Immature natural killer cell (primary cell): ENCODE measurements at regions not wholly inside any gene's neighbourhood (a gene's known extent, or its start where the extent isn't known, plus 50 kb on each side); places are given as distances from the start of the nearest gene placed in this dataset.
"Not testable (repeated sequence)": the region's sequence is repeated elsewhere in the genome, so short reads cannot be mapped to it uniquely, and the experiment has no call there.

Experiments used
- DNase-seq, 3 donors: peaks; one replicate each; pipeline ENCODE4 v3.0.0; 2022; ENCODE audit warnings: mixed read lengths in 1 of 3
- H3K27ac Mint-ChIP-seq, 6 donors: one replicate each; pipeline ENCODE4 v1.8.0; 2020; ENCODE audit warnings: mixed read lengths in 6 of 6, mild to moderate bottlenecking in 5 of 6, inconsistent platforms in 4 of 6, moderate library complexity in 3 of 6
- H3K27me3 Mint-ChIP-seq, 3 donors: one replicate each; pipeline ENCODE4 v1.8.0; 2020 to 2021; ENCODE audit warnings: low read depth in 3 of 3, mild to moderate bottlenecking in 3 of 3, mixed read lengths in 3 of 3, moderate library complexity in 3 of 3, inconsistent platforms in 1 of 3
- H3K36me3 Mint-ChIP-seq, 3 donors: one replicate each; pipeline ENCODE4 v1.8.0; 2020; ENCODE audit warnings: mixed read lengths in 3 of 3, inconsistent platforms in 2 of 3, mild to moderate bottlenecking in 2 of 3
- H3K4me1 Mint-ChIP-seq, 2 donors: one replicate each; pipeline ENCODE4 v1.8.0; 2020; ENCODE audit warnings: inconsistent platforms in 2 of 2, mild to moderate bottlenecking in 2 of 2, mixed read lengths in 2 of 2, moderate library complexity in 1 of 2
- H3K4me3 Mint-ChIP-seq, 5 donors: one replicate each; pipeline ENCODE4 v1.8.0; 2020; ENCODE audit warnings: mild to moderate bottlenecking in 5 of 5, mixed read lengths in 5 of 5, inconsistent platforms in 3 of 5, moderate library complexity in 3 of 5
- H3K9me3 Mint-ChIP-seq, 6 donors: one replicate each; pipeline ENCODE4 v1.8.0; 2020; ENCODE audit warnings: mild to moderate bottlenecking in 6 of 6, mixed read lengths in 6 of 6, inconsistent platforms in 4 of 6, moderate library complexity in 3 of 6

DNA sequence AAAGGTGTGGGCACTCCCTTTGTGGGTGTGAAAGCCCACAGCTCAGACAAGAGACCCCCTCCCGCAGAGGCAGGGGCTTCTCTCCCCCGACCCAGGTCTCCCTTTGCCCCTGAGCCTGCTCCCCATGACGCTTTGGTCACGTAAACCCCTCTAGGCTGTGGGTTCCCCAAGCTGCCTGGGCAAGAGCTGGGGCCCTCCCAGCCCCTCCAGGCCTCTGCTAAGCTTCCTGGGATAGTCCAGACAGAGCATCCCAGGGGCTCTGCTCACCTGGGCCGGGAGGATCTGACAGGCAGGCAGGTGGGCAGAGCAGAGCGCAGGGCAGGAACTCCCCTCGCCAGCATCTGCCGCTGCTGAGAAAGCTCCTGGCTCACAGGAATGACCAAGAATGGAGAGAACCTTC, 177.3 kb downstream of the BANP start:
- DNase-seq, result no peak
- Mint-ChIP-seq H3K4me1 (no peaks in the 10 kb centered on the region), H3K9me3 (no peaks in the 10 kb centered on the region), H3K36me3 (no peaks in the 10 kb centered on the region), H3K4me3 (no peak overlapping the region), H3K27me3 (peaks cover 0 to 5% (median 3%) of the 10 kb centered on the region in 3 donors), H3K27ac (no peak overlapping the region)

DNA sequence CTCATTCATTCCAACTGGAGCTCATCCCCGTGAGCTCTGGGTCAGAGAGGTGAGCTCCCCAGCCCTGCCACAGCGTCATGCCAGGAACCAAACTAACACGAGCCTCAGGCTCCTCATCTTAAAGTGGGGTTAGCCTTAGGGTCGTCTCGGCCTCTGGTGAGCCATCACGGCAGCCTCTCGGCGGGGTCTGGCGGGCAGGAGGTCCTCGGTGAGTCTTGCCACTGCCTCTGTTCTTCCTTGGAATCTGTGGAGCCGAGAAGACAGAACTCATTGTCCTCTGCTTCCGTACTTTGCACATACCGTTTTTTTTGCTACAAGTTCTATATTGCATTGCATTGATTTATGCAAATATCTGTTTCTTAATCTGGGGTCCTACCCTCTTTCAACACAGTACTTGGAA, 177.9 kb downstream of the BANP start:
- not testable (repeated sequence) for H3K36me3 Mint-ChIP-seq, H3K4me1 Mint-ChIP-seq, H3K27ac Mint-ChIP-seq, H3K27me3 Mint-ChIP-seq, DNase-seq, H3K9me3 Mint-ChIP-seq, H3K4me3 Mint-ChIP-seq

DNA sequence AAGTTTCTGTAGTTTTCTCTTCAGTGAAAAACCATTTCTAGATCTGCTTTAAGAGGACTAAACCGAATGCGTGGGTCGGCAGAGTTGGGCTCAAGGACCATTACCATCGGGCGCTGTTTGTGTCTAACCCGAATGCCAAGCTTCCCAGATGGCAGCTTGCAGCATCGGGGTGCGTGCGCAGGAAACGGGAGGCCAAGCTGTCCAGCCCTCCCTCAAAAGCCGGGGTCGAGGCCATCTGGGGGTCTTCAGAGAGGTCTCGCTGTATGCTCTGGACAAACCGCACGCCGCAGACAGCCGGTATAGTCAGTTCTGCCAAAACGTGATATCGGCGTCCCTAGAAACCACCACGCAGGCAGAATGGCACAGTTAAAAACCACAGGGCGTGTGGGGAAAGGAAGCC, 178.8 kb downstream of the BANP start:
- H3K4me1 Mint-ChIP-seq, result no peaks in the 10 kb centered on the region
- H3K36me3 Mint-ChIP-seq, result no peaks in the 10 kb centered on the region
- DNase-seq, result no peak
- no peaks in the 10 kb centered on the region for H3K9me3 Mint-ChIP-seq
- peaks cover 2 to 5% (median 3%) of the 10 kb centered on the region in 3 donors for H3K27me3 Mint-ChIP-seq
- no peak overlapping the region for H3K27ac Mint-ChIP-seq
- H3K4me3 Mint-ChIP-seq, result no peak overlapping the region

DNA sequence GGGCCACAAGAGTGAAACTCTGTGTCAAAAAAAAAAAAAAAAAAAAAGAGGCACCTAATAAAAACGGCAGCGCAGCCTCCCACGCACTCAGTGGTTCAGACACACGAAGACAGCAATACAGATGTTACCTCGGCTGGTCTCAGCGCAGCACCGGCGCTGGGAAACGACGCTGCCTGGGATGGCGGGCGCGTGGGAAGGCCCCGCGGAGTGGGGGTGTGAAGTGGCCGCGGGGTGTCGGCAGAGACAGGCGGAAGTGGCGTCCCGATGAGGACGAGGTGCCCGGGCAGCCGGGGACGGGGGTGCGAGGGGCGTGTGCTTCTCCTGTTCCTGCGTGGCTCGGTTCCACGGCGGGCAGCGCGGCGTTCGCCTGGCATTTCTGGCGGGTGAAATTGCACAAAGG, 179.4 kb downstream of the BANP start:
- H3K4me3 Mint-ChIP-seq, result no peak overlapping the region
- H3K27me3 Mint-ChIP-seq, result peaks cover 2 to 5% (median 3%) of the 10 kb centered on the region in 3 donors
- H3K27ac Mint-ChIP-seq, result no peak overlapping the region
- H3K9me3 Mint-ChIP-seq, result no peaks in the 10 kb centered on the region
- H3K4me1 Mint-ChIP-seq, result no peaks in the 10 kb centered on the region
- H3K36me3 Mint-ChIP-seq, result no peaks in the 10 kb centered on the region
- DNase-seq, result no peak

DNA sequence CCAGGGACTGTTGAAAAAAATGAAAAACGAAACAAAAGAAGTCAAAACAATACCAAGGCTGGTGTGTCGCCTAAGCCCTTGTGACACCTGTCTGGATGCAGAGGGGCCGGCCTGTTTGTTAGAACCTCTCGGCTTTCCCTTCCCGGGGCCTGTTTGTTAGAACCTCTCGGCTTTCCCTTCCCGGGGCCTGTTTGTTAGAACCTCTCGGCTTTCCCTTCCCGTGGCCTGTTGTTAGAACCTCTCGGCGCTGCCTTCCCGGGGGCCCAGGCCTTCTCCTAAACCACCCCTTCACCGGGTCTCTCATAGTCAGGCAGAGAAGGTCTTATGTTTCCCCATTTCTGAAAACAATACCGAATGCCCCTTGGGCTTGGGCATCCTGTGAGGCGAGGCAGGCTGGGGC, 180.0 kb downstream of the BANP start:
- no peak for DNase-seq
- Mint-ChIP-seq H3K4me1 (no peaks in the 10 kb centered on the region), H3K27me3 (peaks cover 2 to 5% (median 3%) of the 10 kb centered on the region in 3 donors), H3K36me3 (no peaks in the 10 kb centered on the region), H3K4me3 (no peak overlapping the region), H3K9me3 (no peaks in the 10 kb centered on the region), H3K27ac (no peak overlapping the region)

DNA sequence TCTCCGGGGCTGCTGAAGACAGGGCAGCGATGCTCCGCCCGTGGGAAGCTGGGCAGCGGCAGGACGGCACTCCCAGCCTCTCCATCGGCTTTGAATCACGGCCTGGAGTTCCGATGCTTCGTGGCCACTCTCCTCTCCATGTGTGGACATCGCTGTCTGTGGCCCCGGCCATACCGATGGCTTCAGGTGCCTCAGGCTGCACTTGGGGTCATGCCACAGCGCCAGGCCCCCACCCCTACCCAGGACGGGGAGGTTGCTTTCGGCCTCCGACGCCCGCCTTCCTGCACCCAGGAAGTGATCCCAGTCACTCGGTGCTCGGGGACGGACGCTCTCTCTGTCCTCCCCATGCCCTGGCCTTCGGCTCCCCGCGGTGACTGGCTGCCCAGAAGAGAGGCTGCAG, 180.7 kb downstream of the BANP start:
- H3K27me3 Mint-ChIP-seq, result peaks cover 2 to 5% (median 3%) of the 10 kb centered on the region in 3 donors

DNA sequence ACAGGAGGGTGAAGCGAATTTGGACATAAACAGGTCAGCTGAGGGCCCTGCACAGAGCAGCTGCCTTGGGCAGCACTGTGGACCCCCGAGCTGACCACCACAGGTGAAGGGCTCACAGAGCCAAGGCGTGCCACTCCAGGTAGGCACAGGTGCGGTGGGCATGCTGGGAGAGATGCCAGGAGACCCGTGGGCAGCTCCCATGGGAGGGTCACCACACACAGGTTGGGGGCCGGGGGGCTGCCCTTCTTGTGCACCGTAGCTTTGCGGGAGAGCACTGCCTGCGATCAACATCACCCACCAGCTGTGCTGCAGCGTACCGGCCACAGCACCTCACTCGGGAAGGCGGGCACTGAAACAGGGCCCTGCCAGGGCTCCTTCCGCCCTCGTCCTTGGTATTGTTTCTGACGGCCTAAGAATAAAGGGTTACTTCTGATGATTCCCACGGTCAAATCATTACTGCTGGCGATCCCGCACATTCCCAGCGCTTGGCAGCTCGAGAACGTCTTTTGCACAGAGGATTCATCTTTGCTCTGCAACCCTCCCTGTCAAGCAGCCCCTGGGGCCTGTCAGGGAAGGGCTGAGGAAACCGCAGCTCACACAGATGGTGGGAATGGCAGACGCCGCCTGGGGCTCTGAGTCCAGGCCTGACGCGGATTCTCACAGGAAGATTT, 181.7 kb downstream of the BANP start:
- Mint-ChIP-seq H3K9me3 (peaks cover 0 to 3% (median 0%) of the 10 kb centered on the region in 6 donors), H3K4me1 (no peaks in the 10 kb centered on the region), H3K27me3 (peaks cover 1 to 5% (median 2%) of the 10 kb centered on the region in 3 donors), H3K36me3 (no peaks in the 10 kb centered on the region), H3K4me3 (no peak overlapping the region), H3K27ac (no peak overlapping the region)
- DNase-seq, result no peak

More for the DNA sequence above, 180.7 kb downstream of the BANP start:
- DNase-seq, result no peak
- no peaks in the 10 kb centered on the region for H3K36me3 Mint-ChIP-seq
- no peak overlapping the region for H3K27ac Mint-ChIP-seq
- H3K4me3 Mint-ChIP-seq, result no peak overlapping the region
- H3K9me3 Mint-ChIP-seq, result no peaks in the 10 kb centered on the region
- no peaks in the 10 kb centered on the region for H3K4me1 Mint-ChIP-seq

DNA sequence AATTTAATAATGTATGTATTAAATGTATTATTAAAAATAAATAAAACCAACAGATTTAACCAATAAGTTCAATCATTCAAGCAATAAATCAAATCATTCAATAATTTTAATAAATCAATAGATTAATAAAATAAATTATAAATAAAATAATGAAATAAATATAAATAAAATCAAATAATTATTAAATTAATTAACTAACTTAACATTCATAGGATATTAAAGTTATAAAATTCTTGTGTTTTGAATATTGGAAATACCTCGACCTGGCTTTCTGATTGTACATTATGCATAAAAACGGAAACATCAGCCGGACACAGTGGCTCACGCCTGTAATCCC, 182.2 kb downstream of the BANP start:
- no peak for DNase-seq
- no peaks in the 10 kb centered on the region for H3K4me1 Mint-ChIP-seq
- no peak overlapping the region for H3K4me3 Mint-ChIP-seq
- no peaks in the 10 kb centered on the region for H3K36me3 Mint-ChIP-seq
- H3K27ac Mint-ChIP-seq, result no peak overlapping the region
- H3K9me3 Mint-ChIP-seq, result peaks cover 0 to 3% (median 0%) of the 10 kb centered on the region in 6 donors
- peaks cover 0 to 5% (median 2%) of the 10 kb centered on the region in 3 donors for H3K27me3 Mint-ChIP-seq

DNA sequence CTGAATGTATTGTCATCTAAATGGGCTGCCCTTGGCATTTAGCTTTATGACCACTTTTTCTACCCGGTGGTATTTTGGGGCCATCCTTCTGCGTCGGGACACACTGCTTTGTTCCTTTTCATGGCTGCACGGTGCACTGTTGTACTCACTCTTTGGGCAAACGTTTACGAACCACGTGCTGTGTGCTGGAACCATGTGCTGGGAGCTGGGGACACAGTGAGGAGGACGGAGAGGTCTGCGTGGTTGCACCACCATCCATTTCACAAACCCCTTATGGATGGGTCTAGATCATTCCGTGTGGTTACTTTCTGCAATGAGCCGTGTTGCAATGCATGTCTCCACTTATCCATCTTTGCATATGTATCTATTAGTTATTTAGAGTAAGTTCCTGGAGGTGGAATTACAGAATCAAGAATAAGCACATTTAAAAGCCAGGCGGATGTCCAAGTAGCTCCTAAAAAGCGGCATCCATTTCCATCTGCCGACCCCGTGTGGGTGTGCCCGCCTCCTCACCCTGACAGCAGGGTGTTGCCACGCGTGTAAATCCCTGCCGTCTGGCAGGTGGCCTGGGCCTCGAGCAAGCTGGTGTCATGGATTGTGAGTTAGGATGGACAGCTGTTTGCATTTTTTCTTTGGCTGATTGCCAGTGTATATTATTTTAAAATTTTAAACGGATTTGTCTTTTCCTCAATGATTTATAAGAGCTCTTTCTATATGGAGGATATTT, 183.1 kb downstream of the BANP start:
- not testable (repeated sequence) for H3K27ac Mint-ChIP-seq

DNA sequence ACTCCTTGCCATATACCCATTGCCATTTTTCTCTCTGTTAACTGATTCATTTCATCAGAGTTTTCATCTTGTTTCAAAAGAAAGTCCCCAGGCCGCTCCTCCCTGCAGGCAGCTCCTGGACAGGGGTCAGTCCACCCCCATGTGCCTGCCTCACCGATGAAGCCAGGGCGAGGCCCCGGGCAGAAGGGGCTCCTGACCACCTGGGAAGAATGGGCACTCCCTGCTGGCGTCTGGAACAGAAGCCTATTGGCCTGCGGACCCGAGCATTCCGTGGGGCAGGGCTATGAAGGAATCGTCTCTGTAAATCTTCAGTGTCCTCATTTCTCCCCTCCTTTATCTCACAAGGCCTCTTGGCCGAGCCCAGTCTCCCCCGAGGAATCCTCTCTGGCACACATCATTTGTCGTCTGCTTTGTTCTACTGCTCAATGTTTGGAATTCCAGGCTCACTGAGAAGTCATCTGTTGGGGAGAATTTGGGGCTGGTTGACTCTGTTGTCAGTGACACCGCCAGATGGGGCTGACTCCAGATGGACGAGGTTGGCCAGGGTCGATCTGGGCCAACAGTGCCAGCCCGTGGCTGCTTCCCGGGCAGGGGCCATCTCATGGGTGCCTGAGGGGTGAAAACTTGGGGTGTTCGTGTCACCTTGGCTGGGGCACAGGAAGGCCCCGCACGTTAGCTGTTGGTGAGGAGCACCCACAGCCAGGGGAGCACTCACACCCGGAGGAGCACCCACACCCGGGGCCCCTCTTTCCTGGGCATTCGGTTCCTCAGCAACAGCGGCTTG, 183.9 kb downstream of the BANP start:
- not testable (repeated sequence) for DNase-seq, H3K27me3 Mint-ChIP-seq, H3K36me3 Mint-ChIP-seq, H3K9me3 Mint-ChIP-seq, H3K27ac Mint-ChIP-seq, H3K4me1 Mint-ChIP-seq, H3K4me3 Mint-ChIP-seq

More for the DNA sequence above, 183.1 kb downstream of the BANP start:
- H3K4me1 Mint-ChIP-seq, H3K36me3 Mint-ChIP-seq, DNase-seq, H3K27me3 Mint-ChIP-seq, H3K4me3 Mint-ChIP-seq, H3K9me3 Mint-ChIP-seq: not testable (repeated sequence)

DNA sequence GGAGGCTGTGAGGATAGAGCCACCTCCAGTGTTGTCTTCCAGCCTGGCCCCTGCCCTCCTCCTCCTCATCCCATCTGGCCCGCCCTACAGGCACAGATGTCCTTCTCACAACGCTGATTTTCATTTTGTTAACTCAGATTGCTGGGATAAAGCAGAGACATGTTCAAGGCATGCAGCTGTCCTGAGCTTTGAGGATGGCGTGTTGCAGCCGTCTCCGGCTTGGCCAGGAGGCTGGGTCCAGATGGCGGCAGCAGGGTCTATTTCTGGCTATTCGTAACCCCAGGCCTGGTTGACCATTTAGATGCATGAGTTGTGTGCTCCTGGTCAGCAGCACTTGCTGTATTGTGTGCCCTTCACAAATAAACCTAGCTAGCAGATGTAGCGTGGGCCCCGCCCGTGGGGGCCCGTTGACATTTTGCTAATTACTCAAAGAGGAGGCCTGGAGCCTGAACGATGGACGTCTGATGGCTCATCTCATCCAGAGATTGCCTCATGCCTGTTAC, 185.0 kb downstream of the BANP start:
- not testable (repeated sequence) for H3K4me1 Mint-ChIP-seq, H3K4me3 Mint-ChIP-seq, H3K27me3 Mint-ChIP-seq, DNase-seq, H3K27ac Mint-ChIP-seq, H3K36me3 Mint-ChIP-seq, H3K9me3 Mint-ChIP-seq

DNA sequence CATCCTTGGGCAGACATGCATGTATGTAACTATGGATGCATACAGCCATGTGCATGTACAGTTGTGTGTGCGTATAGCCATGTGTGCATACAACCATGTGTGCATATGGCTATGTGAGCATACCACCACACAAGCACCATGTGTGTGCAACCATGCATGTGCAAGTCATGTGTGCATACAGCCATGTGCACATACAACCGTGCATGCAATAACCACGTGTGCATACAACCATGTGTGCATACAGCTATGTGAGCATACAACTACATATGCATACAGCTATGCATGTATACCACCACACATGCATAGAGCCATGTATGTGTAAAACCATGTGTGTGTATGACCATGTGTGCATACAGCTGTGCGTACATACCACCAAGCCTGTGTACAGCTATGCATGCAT, 185.7 kb downstream of the BANP start:
- not testable (repeated sequence) for H3K9me3 Mint-ChIP-seq, H3K4me1 Mint-ChIP-seq, H3K27me3 Mint-ChIP-seq, H3K4me3 Mint-ChIP-seq, DNase-seq, H3K36me3 Mint-ChIP-seq, H3K27ac Mint-ChIP-seq

DNA sequence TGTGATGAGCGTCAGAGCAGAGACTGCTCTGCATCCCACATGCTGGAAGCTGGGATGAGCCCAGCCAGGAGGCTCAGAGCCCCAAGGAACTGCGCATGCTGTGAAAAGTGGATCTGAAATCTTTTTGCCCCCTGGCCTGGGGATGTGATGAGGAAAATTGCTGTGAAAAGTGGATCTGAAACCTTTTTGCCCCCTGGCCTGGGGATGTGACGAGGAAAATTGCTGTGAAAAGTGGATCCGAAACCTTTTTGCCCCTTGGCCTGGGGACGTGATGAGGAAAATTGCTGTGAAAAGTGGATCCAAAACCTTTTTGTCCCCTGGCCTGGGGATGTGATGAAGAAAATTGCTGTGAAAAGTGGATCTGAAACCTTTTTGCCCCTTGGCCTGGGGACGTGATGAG, 187.9 kb downstream of the BANP start:
- H3K9me3 Mint-ChIP-seq, H3K36me3 Mint-ChIP-seq, H3K27ac Mint-ChIP-seq, H3K4me1 Mint-ChIP-seq, H3K4me3 Mint-ChIP-seq, DNase-seq, H3K27me3 Mint-ChIP-seq: not testable (repeated sequence)

DNA sequence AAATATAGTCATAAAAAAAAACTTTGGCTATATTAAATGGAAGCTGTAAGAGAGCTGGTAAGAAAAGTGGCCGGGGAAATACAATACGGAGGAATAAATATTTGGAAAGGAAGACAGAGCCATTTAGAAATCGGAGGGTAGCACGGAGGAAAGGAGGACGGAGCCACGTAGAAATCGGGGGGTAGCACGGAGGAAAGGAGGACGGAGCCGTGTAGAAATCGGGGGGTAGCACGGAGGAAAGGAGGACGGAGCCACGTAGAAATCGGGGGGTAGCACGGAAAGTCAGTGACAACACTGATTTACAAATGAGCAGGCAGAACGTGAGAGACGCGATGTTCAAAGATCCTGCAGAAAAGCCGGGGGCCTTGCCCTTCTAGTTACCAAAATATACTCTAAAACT, 189.0 kb downstream of the BANP start:
- H3K4me1 Mint-ChIP-seq, H3K27ac Mint-ChIP-seq, H3K9me3 Mint-ChIP-seq, H3K4me3 Mint-ChIP-seq, DNase-seq, H3K36me3 Mint-ChIP-seq, H3K27me3 Mint-ChIP-seq: not testable (repeated sequence)
